NCI-H1436 treated with DMSO at 0.1 percent for 48 hours (cell line): ENCODE measurements at regions not wholly inside any gene's neighbourhood (a gene's known extent, or its start where the extent isn't known, plus 50 kb on each side); places are given as distances from the start of the nearest gene placed in this dataset.
"Not testable (repeated sequence)": the region's sequence is repeated elsewhere in the genome, so short reads cannot be mapped to it uniquely, and the experiment has no call there.

Source experiments
- DNase-seq: peaks from one replicate; lab custom pipeline; 2025; lab: John Stamatoyannopoulos, UW

DNA sequence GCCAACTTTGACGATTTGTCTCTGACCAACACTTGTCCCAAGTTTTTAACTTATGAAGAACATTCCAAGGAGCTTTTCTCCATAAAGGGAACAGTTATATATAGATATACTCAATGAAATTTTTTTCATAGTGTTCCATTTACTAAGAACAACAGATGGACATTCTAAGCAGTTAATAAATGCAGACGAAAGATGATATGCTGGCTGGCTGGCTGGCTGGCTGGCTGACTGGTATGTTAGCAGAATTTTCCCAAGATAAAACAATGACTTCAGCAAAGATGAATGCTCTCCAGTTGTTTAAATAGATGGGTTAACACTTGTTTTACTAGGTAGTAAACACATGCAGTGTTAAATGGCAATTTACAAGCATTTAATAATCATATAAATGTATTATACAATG is 62.2 kb downstream of the SPANXN3 start:
- no peak for DNase-seq

DNA sequence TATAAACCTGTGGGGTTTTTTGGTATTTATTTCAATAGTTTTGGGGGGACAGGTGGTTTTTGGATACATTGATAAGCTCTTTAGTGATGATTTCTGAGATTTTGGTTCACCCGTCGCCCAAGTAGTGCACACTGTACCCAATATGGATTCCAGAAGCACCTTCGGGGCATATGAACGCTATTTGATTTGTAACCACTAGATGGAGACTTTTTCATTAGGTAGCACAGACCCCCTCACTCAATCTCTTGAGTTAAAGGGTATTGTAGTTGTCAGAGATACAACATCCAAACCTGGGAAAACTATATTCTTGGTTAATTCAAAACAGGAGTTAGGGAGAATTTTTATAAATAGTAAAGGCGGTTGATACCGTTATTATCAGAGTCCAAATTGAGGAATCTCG is 79.8 kb downstream of the SPANXN3 start:
- no peak for DNase-seq

GRCh38 chrX:143435916-143436315 is 81.4 kb downstream of the SPANXN3 start:
- no peak for DNase-seq

DNA sequence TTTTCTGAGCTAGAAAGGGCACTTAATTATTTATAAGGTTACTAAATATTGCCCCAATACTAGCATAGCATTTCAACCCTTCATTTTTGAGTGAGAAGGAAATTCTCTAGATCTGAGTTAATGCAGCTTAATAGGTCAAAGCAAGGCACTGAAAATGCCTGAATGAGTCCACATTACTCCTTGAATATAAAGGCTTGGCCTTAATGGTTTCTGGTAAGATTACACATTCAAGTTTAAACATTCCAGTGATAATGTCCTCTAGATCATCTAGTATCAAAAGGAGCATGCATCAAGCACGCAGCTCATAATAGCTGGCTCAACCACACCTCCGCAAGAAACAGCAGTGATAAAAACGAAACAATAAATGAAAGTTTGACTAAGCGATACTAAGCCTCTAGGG is 87.5 kb downstream of the SPANXN3 start:
- DNase-seq = no peak

GRCh38 chrX:143429131-143429530 is 88.1 kb downstream of the SPANXN3 start:
- no peak for DNase-seq

DNA sequence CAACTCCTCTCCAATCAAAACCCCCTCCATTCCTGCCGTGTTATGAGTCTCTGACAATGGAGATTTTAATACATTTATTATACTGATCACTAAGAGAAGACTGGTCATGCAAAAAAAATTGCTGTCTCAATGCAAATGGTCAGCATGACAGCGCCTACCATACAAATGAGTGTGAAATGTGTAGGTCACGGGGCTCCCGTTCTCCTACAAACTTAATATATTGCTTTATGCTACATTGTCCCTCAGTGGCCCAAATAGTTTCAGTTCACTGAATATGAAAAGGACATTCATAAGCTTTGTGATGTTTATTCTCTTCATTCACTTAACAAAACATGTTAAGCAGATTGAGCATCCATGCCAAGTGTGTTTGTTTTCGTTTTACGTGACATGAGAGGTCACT is 116.1 kb downstream of the SPANXN3 start:
- DNase-seq = no peak

DNA sequence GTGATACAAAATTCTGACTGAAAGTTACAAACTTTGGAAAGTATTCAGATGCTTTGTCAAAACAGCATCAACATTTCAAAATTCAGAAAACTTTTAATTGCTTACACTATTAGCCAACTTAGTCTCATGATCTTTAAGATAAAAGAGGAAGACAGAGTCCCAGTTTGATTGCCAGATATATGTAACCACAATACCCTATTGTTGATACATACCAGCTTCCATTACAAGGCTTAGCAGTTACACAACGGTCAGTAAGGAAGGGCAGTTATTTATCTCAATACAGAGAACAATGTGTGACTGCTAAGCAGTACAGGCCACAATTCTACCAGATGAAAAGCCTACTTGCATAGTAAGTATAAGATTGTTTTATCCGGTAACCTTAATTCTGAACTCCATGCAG is 138.4 kb downstream of the SPANXN3 start:
- no peak for DNase-seq

DNA sequence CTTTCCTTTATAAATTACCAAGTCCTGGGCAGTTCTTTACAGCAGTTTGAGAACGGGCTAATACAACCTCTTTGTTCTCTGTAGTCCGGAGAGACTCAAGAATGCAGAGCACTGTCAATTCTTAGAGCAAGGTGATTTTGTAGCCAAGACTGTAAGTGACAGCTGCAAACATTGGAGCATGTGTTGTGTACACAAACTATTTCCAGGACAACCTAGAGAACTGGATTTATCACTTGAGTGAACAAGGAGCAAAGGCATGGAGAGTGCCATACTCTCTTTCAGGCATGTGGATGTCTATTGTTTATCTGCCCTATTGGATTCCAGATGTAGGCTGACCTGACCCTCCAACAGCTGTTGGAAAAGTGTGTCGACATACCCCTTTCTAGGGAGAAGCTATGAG is 153.9 kb downstream of the SPANXN3 start:
- DNase-seq = no peak

DNA sequence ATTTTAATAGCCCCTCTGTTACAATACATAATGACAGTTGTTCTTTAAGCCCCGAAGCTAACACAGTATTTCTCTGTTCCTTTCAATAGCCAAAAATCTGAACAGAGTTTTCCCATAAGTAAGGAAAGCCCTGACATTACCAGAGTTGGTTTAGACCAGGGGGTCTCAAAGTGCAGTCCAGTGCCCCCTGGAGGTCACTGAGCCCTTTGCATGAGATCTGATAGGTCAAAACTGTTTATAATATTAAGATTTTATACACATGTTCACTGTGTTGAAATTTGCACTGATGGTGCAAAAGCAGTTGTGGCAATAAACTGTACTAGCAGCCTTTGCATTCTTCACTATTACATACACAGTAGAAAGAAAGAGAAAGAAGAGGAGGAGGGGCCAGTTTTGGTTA is 177.1 kb downstream of the SPANXN3 start:
- no peak for DNase-seq

DNA sequence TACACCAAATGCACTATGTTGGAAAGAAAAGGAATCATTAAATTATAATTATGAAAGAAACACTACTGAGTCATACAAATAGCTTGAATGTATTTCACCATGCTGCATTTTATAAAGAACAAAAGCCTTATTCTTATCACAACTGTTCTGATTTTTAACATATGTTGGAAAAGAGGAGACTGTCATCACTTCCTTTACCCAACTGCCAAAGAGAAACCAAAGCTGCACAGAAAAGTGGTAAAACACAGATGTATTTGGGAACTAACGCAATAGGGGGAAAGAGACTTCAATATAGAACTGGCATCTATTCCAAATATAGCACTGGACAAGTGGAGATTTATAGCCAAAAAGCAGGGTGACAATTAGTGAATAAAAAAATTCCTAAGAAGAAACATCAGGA is 181.0 kb downstream of the SPANXN3 start:
- no peak for DNase-seq

- no peak for DNase-seq
These were observed 197.7 kb downstream of the SPANXN3 start for GRCh38 chrX:143319526-143319925.

DNA sequence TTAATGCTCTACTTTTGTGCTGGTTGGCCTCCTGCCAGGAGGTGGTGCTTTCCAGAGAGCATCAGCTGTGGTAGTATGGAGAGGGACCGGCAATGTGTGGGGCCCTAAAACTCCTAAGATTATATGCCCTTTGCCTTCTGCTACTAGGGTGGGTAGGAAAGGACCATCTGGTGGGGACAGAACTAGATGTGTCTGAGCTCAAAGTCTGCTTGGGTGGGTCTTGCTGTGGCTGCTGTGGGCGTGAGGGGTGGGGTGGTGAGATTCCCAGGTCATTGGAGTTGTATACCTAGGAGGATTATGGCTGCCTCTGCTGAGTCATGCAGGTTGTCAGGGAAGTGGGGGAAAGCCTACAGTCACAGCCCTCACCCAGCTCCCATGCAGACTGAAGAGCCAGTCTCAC is 198.4 kb downstream of the SPANXN3 start:
- not testable (repeated sequence) for DNase-seq

GRCh38 chrX:143306991-143307937 is 210.0 kb downstream of the SPANXN3 start:
- peak; percentile 5 for DNase-seq

DNA sequence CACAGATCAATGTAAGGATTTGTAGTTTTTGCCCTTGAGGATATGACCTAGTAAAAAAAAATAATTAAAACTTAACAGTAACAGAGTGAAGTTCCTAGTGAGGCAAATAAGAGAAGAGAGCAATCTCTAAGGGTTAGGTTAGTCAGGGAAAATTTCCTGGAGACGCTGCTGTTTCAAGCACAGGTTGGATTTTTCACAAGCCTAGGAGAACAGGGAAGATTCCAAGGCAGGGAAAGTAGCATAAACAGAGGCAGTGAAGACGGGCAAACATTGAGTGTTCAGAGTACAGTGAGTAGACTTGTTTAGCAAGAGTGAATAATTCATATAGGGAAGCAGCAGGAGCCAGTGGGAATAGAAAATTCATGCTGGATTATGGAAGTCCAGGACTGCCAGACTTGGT is 212.8 kb downstream of the SPANXN3 start:
- no peak for DNase-seq

DNA sequence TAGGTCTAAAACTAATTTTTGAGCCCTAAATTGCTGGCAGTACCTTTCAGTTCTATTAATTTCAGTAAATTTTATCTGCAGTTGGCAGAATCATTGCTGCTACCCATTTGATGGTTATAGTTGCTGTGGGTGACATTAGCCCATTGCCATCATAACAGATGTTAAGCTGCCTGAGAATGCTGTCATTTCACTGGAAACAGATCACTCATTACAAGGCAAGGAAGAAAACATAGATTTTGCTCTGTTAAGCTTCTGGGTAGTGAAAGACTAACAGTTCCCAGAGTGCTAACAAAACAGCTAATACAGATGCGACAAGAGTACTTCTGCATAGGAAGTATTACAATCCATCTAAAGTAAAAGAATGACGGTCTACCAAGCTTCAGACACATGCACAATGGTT is 213.2 kb downstream of the SPANXN3 start:
- no peak for DNase-seq

DNA sequence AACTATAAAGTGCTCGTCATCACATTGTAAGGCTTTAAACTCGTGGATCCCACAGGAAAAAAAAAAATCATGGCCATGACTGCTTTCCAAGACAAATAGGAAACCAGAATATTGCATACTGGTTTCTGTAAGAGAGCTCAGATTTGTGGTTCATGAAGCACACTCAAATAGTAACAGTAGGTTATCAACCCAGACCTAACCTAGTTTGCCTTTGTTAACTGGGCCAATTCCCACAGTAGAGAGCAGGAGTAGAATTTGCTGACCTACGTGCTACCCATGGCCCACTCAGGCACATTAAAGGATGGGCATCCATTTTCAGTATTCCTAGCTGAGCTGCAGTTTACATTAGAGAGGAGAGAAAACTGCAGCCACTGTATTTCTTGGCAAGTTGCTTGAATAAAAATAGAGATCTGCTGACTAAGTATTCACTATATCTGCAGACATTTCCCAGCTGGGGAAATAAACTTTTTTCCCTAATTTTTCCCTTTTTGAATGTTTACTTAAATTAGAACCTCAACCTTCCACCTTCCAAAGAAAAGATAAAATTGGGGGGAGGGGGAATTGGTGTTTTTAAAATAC is 218.5 kb downstream of the SPANXN3 start:
- no peak for DNase-seq

DNA sequence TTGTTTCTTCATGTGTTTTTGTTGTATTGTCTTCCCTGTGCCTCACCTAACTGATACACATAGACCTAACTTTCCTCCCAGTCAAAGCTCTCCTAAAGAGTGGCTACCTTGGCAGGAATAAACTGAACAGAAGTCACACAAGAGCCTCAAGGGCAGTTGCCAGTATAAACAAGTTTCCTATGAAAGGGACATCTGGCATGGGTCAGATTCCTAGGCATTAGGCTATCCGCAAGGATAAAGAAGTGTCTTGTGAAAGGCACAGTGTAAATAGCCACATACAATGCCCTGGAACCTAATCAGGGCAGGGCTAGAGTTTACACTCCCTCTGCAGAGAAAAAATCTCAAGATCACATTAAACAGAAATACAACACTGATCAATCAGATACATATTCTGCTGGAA is 220.8 kb downstream of the SPANXN3 start:
- no peak for DNase-seq

DNA sequence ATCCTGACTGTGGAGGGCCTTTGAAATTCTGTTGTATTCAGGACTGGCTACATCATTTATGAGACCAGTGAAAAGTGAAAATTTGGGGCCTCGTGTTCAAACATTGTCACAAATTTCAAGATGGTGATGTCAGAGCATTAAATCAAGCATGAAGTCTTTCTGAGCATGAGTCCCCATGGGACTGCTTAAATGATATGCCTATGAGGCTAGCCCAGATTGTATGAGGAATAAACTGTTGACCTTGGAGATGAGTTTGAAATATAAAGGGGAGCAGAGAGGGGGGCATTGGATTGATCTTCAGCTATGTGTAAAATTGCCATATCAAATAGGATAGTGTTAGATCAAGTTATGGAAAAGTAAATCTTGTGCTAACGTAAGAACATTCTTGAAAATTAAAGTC is 230.0 kb downstream of the SPANXN3 start:
- DNase-seq = no peak

- DNase-seq = no peak
These were observed 244.6 kb downstream of the SPANXN4 start for GRCh38 chrX:143270317-143270716.

- DNase-seq = not testable (repeated sequence)
These were observed 218.9 kb downstream of the SPANXN4 start for GRCh38 chrX:143244593-143244992.

DNA sequence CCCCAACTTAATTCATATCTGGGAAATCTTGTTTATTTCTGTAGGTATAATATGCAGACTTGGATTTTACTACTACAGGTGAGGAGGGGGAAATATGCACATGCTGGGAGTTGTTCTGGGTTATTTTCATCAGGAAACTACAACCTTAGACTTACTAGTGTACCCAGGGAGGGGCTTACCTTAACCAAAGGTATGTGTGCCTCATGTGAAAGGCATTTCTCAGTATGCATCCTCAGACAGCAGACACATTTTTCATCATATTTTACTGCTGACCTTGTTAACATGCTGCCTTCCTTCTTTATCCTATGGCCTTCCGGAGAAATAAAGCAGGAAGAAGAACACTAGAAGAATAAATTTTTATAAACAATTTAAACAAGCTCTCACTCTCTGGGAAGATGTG is 214.9 kb downstream of the SPANXN4 start:
- no peak for DNase-seq

DNA sequence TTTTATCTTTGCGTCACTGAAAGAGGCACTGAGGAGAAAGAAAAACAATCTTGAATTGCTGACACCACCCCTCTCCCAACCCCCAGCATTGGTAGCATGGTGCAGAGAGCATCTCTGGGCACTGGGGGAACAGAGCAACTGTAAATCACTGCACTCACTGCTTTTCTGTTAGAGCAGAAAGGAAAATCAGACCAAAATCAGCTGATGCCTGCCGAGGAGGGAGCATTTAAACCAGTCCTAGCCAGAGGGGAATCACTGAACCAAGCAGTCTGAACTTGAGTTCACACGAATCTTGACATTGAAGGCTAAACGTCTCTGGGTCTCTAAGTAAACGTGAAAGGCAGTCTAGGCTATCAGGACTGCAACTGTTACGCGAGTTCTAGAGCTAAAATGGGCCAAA is 205.8 kb downstream of the SPANXN4 start:
- no peak for DNase-seq

DNA sequence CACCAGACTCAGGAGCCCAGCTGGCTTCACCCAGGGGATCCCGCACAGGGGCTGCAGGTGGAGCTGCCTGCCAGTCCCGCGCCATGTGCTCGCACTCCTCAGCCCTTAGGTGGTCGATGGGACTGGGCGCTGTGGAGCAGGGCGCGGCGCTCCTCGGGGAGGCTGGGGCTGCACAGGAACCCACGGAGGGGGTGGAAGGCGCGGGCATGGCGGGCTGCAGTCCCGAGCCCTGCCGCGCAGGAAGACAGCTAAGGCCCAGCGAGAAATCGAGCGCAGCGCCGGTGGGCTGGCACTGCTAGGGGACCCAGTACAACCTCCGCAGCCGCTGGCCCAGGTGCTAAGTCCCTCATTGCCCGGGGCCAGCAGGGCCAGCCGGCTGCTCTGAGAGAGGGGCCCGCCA is 202.9 kb downstream of the SPANXN4 start:
- not testable (repeated sequence) for DNase-seq

GRCh38 chrX:143206966-143207365 is 181.2 kb downstream of the SPANXN4 start:
- no peak for DNase-seq
